Erythroblast (primary cell): ENCODE measurements at regions not wholly inside any gene's neighbourhood (a gene's known extent, or its start where the extent isn't known, plus 50 kb on each side); places are given as distances from the start of the nearest gene placed in this dataset.

Experiments
- GATA1 ChIP-seq: IDR thresholded peaks from 2 replicates; pipeline ENCODE4 v1.6.1; 2011; ENCODE audit warnings: low read depth, mild to moderate bottlenecking, control low read depth, low read length, moderate library complexity
- POLR2A ChIP-seq: IDR thresholded peaks from 2 replicates; pipeline ENCODE4 v1.6.1; 2011; ENCODE audit warnings: mild to moderate bottlenecking, low read length

- no peak for TF ChIP-seq POLR2A
- no peak for TF ChIP-seq GATA1
Observed at GRCh38 chr4:107468156-107468555, 251.9 kb downstream of the PAPSS1 start.
